Neural cell (in vitro differentiated cells): ENCODE measurements at regions not wholly inside any gene's neighbourhood (a gene's known extent, or its start where the extent isn't known, plus 50 kb on each side); places are given as distances from the start of the nearest gene placed in this dataset.

ENCODE experiments used
- H2AFZ ChIP-seq: fragments of 200-600, 300-800 bp; sonication (generic), shearing (Covaris generic); 2 replicates; pipeline ENCODE4 v1.6.0; 2014; ENCODE audit warnings: low read depth, mild to moderate bottlenecking, antibody characterized with exemption, low read length, moderate library complexity
- H3F3A ChIP-seq: fragments of 200-600 bp; shearing (Covaris generic); 2 replicates; pipeline ENCODE4 v1.6.1; 2016; ENCODE audit warnings: mild to moderate bottlenecking, moderate library complexity, mixed read lengths, antibody characterized with exemption, low read length; ENCODE audit not compliant: insufficient read depth, poor library complexity, severe bottlenecking
- H3K27ac ChIP-seq: fragments of 200-600, 300-800 bp; sonication (generic), shearing (Covaris generic); 2 replicates; pipeline ENCODE4 v1.5.1; 2014; ENCODE audit warnings: mild to moderate bottlenecking, low read length, moderate library complexity
- H3K27me3 ChIP-seq: fragments of 300-800, 200-600 bp; sonication (generic), shearing (Covaris generic); 2 replicates; pipeline ENCODE4 v1.6.0; 2014; ENCODE audit warnings: mild to moderate bottlenecking, low read depth, low read length, moderate library complexity; ENCODE audit not compliant: insufficient read depth
- H3K36me3 ChIP-seq: fragments of 300-800, 200-600 bp; sonication (generic), shearing (Covaris generic); 2 replicates; pipeline ENCODE4 v1.5.1; 2014; ENCODE audit warnings: mild to moderate bottlenecking, antibody characterized with exemption, low read length, moderate library complexity; ENCODE audit not compliant: insufficient read depth
- H3K4me2 ChIP-seq: fragments of 300-800, 200-600 bp; sonication (generic), shearing (Covaris generic); 2 replicates; pipeline ENCODE4 v1.6.0; 2014; ENCODE audit warnings: mild to moderate bottlenecking, low read length
- H3K4me3 ChIP-seq: fragments of 300-800, 200-600 bp; sonication (generic), shearing (Covaris generic); 2 replicates; pipeline ENCODE4 v1.5.1; 2014; ENCODE audit warnings: mild to moderate bottlenecking, low read length, moderate library complexity
- H3K79me2 ChIP-seq: fragments of 200-600 bp; shearing (Covaris generic); replicated peaks from 2 replicates; pipeline ENCODE4 v1.6.0; 2014; ENCODE audit warnings: mild to moderate bottlenecking, low read length, moderate library complexity; ENCODE audit not compliant: insufficient read depth
- H3K9ac ChIP-seq: fragments of 300-800, 200-600 bp; sonication (generic), shearing (Covaris generic); 2 replicates; pipeline ENCODE4 v1.6.1; 2016; ENCODE audit warnings: mild to moderate bottlenecking, low read length, mixed read lengths
- H3K9me2 ChIP-seq: fragments of 200-600 bp; shearing (Covaris generic); 2 replicates; pipeline ENCODE4 v1.6.1; 2016; ENCODE audit warnings: mild to moderate bottlenecking, low read length, mixed read lengths; ENCODE audit not compliant: insufficient read depth
- H3K9me3 ChIP-seq: fragments of 200-600, 300-800 bp; sonication (generic), shearing (Covaris generic); 2 replicates; pipeline ENCODE4 v1.6.1; 2016; ENCODE audit warnings: mild to moderate bottlenecking, mixed run types, low read length, moderate library complexity, mixed read lengths
- H4K20me1 ChIP-seq: fragments of 200-600 bp; shearing (Covaris generic); 2 replicates; pipeline ENCODE4 v1.6.1; 2016; ENCODE audit warnings: mild to moderate bottlenecking, mixed run types; ENCODE audit not compliant: insufficient read depth
- CTCF ChIP-seq: fragments of 450-650 bp; IDR thresholded peaks from 2 replicates; pipeline ENCODE4 v1.5.1; 2014; ENCODE audit warnings: antibody characterized with exemption, mild to moderate bottlenecking, moderate library complexity; ENCODE audit not compliant: poor library complexity, severe bottlenecking
- EP300 ChIP-seq: fragments of 450-650 bp; conservative IDR thresholded peaks from 2 replicates; pipeline ENCODE4 v1.6.1; 2014; ENCODE audit warnings: antibody characterized with exemption, mild to moderate bottlenecking, moderate library complexity; ENCODE audit not compliant: poor library complexity, severe bottlenecking
- EZH2 ChIP-seq: fragments of 200-600, 300-800 bp; shearing (Covaris generic), sonication (generic); IDR thresholded peaks from 2 replicates; pipeline ENCODE4 v1.6.1; 2014; ENCODE audit warnings: antibody characterized with exemption, low read length, borderline replicate concordance, mild to moderate bottlenecking; ENCODE audit not compliant: insufficient read depth, poor library complexity, severe bottlenecking
- MXI1 ChIP-seq: fragments of 450-650 bp; conservative IDR thresholded peaks from 2 replicates; pipeline ENCODE4 v1.6.1; 2014; ENCODE audit warnings: antibody characterized with exemption, mild to moderate bottlenecking; ENCODE audit not compliant: poor library complexity, severe bottlenecking
- POLR2AphosphoS5 ChIP-seq: IDR thresholded peaks from 2 replicates; pipeline ENCODE4 v1.6.1; 2012
- RAD21 ChIP-seq: fragments of 450-650 bp; conservative IDR thresholded peaks from 2 replicates; pipeline ENCODE4 v1.6.1; 2014; ENCODE audit warnings: antibody characterized with exemption, mild to moderate bottlenecking, moderate library complexity
- REST ChIP-seq: IDR thresholded peaks from 2 replicates; pipeline ENCODE4 v1.6.1; 2012; ENCODE audit warnings: borderline replicate concordance
- SMC3 ChIP-seq: fragments of 450-650 bp; conservative IDR thresholded peaks from 2 replicates; pipeline ENCODE4 v1.6.1; 2014; ENCODE audit warnings: antibody characterized with exemption, mild to moderate bottlenecking, moderate library complexity; ENCODE audit not compliant: poor library complexity
- TAF1 ChIP-seq: IDR thresholded peaks from 2 replicates; pipeline ENCODE4 v1.6.1; 2012; ENCODE audit warnings: low read depth

GRCh38 chr18:45352874-45353273 lies 262.4 kb upstream of the SLC14A2 start:
- no peaks in the 10 kb centered on the region for H3F3A ChIP-seq
- no peak overlapping the region for H3K4me2 ChIP-seq
- H3K9ac ChIP-seq: no peak overlapping the region
- H2AFZ ChIP-seq: no peak overlapping the region
- no peaks in the 10 kb centered on the region for H3K9me3 ChIP-seq
- H3K79me2 ChIP-seq: no peaks in the 10 kb centered on the region
- no peak overlapping the region for H3K27ac ChIP-seq
- H3K36me3 ChIP-seq: no peaks in the 10 kb centered on the region
- TF ChIP-seq REST: no peak
- TF ChIP-seq SMC3: no peak
- no peak for TF ChIP-seq MXI1
- no peak for TF ChIP-seq CTCF
- no peak for TF ChIP-seq EP300
- no peak for TF ChIP-seq TAF1
- TF ChIP-seq EZH2: no peak
- TF ChIP-seq RAD21: no peak
- TF ChIP-seq POLR2AphosphoS5: no peak
- no peak overlapping the region for H3K4me3 ChIP-seq
- no peaks in the 10 kb centered on the region for H3K9me2 ChIP-seq
- H4K20me1 ChIP-seq: no peaks in the 10 kb centered on the region
- H3K27me3 ChIP-seq: no peaks in the 10 kb centered on the region

GRCh38 chr18:45353530-45353929 lies 261.7 kb upstream of the SLC14A2 start:
- Histone ChIP-seq H3K79me2 (no peaks in the 10 kb centered on the region), H3K4me2 (no peak overlapping the region), H3F3A (no peaks in the 10 kb centered on the region), H3K27me3 (no peaks in the 10 kb centered on the region), H3K36me3 (no peaks in the 10 kb centered on the region), H3K9ac (no peak overlapping the region), H3K4me3 (no peak overlapping the region), H2AFZ (no peak overlapping the region), H3K27ac (no peak overlapping the region), H4K20me1 (no peaks in the 10 kb centered on the region), H3K9me2 (no peaks in the 10 kb centered on the region), H3K9me3 (no peaks in the 10 kb centered on the region)
- TF ChIP-seq RAD21 (no peak), EP300 (no peak), MXI1 (no peak), TAF1 (no peak), REST (no peak), CTCF (no peak), POLR2AphosphoS5 (no peak), SMC3 (no peak), EZH2 (no peak)
